HG02970 (cell line): ENCODE measurements at regions not wholly inside any gene's neighbourhood (a gene's known extent, or its start where the extent isn't known, plus 50 kb on each side); places are given as distances from the start of the nearest gene placed in this dataset.

Source experiments
- ATAC-seq: cut with Tn5 transposase; IDR thresholded peaks from one replicate; pipeline ENCODE4 v1.9.1; 2021; ENCODE audit warnings: mild to moderate bottlenecking, moderate library complexity, moderate number of reproducible peaks; ENCODE audit not compliant: unreplicated experiment, low FRiP score

GRCh38 chr20:22027423-22027822 is 322.0 kb downstream of the PAX1 start:
- no peak for ATAC-seq

- no peak for ATAC-seq
Observed at GRCh38 chr20:22020201-22020600, 314.7 kb downstream of the PAX1 start.

- no peak for ATAC-seq
Observed at GRCh38 chr20:22008456-22008855, 303.0 kb downstream of the PAX1 start.

GRCh38 chr20:22006306-22006705 is 300.8 kb downstream of the PAX1 start:
- no peak for ATAC-seq

GRCh38 chr20:22005535-22005934 is 300.1 kb downstream of the PAX1 start:
- ATAC-seq = no peak

- ATAC-seq = no peak
Observed at GRCh38 chr20:22004946-22005345, 299.5 kb downstream of the PAX1 start.

- ATAC-seq = no peak
Observed at GRCh38 chr20:22003680-22004079, 298.2 kb downstream of the PAX1 start.

- ATAC-seq = no peak
Observed at GRCh38 chr20:22001886-22002285, 296.4 kb downstream of the PAX1 start.

- no peak for ATAC-seq
Observed at GRCh38 chr20:21995461-21995860, 290.0 kb downstream of the PAX1 start.

- no peak for ATAC-seq
Observed at GRCh38 chr20:21994203-21994602, 288.7 kb downstream of the PAX1 start.

GRCh38 chr20:21982559-21982958 is 277.1 kb downstream of the PAX1 start:
- ATAC-seq = no peak

- no peak for ATAC-seq
Observed at GRCh38 chr20:21981597-21982344, 276.3 kb downstream of the PAX1 start.

- no peak for ATAC-seq
Observed at GRCh38 chr20:21981179-21981578, 275.7 kb downstream of the PAX1 start.

- ATAC-seq = no peak
Observed at GRCh38 chr20:21971436-21971835, 266.0 kb downstream of the PAX1 start.

- no peak for ATAC-seq
Observed at GRCh38 chr20:21968486-21968885, 263.0 kb downstream of the PAX1 start.

GRCh38 chr20:21967481-21967880 is 262.0 kb downstream of the PAX1 start:
- ATAC-seq = no peak

GRCh38 chr20:21956591-21956990 is 251.1 kb downstream of the PAX1 start:
- ATAC-seq = no peak

- no peak for ATAC-seq
Observed at GRCh38 chr20:21947406-21947805, 241.9 kb downstream of the PAX1 start.

- ATAC-seq = no peak
Observed at GRCh38 chr20:21944227-21944626, 238.8 kb downstream of the PAX1 start.

- ATAC-seq = no peak
Observed at GRCh38 chr20:21941941-21942805, 236.7 kb downstream of the PAX1 start.

GRCh38 chr20:21936720-21937380 is 231.4 kb downstream of the PAX1 start:
- no peak for ATAC-seq
